ENCODE measurements at regions not wholly inside any gene's neighbourhood (a gene's known extent, or its start where the extent isn't known, plus 50 kb on each side); places are given as distances from the start of the nearest gene placed in this dataset.
"Not testable (repeated sequence)": the region's sequence is repeated elsewhere in the genome, so short reads cannot be mapped to it uniquely, and the experiment has no call there.

- intact Hi-C loops (cut with DNase I), result no loop called here
- DNase-seq (ENCODE audit: low spot score), result no peak
Measured at GRCh38 chr2:6164986-6165747, 473.0 kb downstream of the SOX11 start.

GRCh38 chr2:6167592-6168138 is 475.5 kb downstream of the SOX11 start:
- intact Hi-C loops (cut with DNase I), result no loop called here
- DNase-seq (ENCODE audit: low spot score), result no peak

- DNase-seq (ENCODE audit: low spot score), result no peak
- intact Hi-C loops (cut with DNase I), result no loop called here
Measured at GRCh38 chr2:6168485-6168884, 476.3 kb downstream of the SOX11 start.

- intact Hi-C loops (cut with DNase I), result no loop called here
- DNase-seq (ENCODE audit: low spot score), result no peak
Measured at GRCh38 chr2:6171294-6171693, 479.1 kb downstream of the SOX11 start.

GRCh38 chr2:6177811-6178210 is 485.6 kb downstream of the SOX11 start:
- intact Hi-C loops (cut with DNase I), result no loop called here
- no peak for DNase-seq (ENCODE audit: low spot score)

- intact Hi-C loops (cut with DNase I), result no loop called here
- no peak for DNase-seq (ENCODE audit: low spot score)
Measured at GRCh38 chr2:6181525-6181924, 489.3 kb downstream of the SOX11 start.

GRCh38 chr2:6181926-6182325 is 489.7 kb downstream of the SOX11 start:
- intact Hi-C loops (cut with DNase I), result no loop called here
- no peak for DNase-seq (ENCODE audit: low spot score)

- intact Hi-C loops (cut with DNase I), result no loop called here
- no peak for DNase-seq (ENCODE audit: low spot score)
Measured at GRCh38 chr2:6183226-6183625, 491.0 kb downstream of the SOX11 start.

- no peak for DNase-seq (ENCODE audit: low spot score)
- intact Hi-C loops (cut with DNase I), result no loop called here
Measured at GRCh38 chr2:6184532-6185292, 492.5 kb downstream of the SOX11 start.

DNA sequence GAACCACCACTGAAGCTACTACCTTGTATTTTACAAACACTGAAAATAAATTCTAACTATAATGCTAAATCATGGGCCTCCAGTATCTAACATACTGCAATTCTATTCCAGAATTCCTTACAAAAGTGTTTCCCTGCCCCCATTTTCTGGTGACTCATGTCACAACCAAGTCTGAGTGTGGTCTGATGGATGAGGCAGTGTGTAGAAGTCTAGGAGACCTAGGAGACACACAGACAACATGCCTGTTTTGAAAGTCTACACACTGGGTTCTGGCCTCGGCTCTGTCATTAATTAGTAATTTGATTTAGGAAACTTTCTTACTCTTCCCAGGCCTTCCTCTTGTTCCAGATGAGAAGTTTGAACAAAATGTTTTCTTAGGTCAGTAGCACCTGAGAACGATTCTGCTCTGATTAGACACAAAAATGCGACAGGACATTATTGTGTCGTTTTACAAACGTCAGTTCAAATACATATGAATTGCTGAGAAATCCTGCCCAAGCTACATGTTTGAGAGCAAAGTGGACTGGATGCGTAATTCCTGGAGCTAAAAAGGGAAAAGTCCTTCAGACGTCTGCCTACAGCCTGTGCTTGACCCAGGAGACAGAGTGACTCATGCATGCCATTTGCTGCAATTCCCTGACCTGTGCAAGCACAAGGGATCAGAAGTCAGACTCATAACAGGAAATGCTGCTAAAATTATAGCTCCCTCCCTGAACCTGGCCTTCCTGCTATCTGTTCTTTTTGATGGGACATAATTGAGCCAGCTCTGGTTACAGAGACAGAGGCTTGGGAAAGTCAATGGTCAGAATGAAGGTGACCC is 494.4 kb downstream of the SOX11 start:
- peak; percentile 79 for DNase-seq (ENCODE audit: low spot score)
- intact Hi-C loops (cut with DNase I), result no loop called here

DNA sequence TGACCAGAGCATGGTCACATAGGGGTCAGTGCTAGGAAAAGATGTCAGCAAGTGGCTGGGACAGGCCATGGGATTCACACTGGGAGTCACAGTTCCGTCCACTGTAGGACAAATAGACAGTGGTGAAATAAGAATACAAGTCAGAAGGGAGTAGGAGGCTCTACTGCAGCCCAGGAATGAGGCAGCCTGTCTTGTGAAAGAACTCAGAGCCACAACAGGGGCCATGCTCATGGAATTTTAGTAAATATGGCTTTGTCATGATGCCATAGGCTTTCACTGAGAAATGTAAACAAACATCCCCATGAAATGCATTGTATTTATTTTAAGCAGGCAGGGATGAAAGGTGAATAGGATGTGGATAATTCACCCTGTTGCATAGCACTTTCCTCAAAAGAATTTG is 504.3 kb downstream of the SOX11 start:
- DNase-seq (ENCODE audit: low spot score), result no peak
- intact Hi-C loops (cut with DNase I), result no loop called here

GRCh38 chr2:6198370-6198919 is 506.3 kb downstream of the SOX11 start:
- intact Hi-C loops (cut with DNase I); DNase-seq (ENCODE audit: low spot score): not testable (repeated sequence)

- intact Hi-C loops (cut with DNase I), result no loop called here
Measured at GRCh38 chr2:6202756-6203155, 510.6 kb downstream of the SOX11 start.

DNA sequence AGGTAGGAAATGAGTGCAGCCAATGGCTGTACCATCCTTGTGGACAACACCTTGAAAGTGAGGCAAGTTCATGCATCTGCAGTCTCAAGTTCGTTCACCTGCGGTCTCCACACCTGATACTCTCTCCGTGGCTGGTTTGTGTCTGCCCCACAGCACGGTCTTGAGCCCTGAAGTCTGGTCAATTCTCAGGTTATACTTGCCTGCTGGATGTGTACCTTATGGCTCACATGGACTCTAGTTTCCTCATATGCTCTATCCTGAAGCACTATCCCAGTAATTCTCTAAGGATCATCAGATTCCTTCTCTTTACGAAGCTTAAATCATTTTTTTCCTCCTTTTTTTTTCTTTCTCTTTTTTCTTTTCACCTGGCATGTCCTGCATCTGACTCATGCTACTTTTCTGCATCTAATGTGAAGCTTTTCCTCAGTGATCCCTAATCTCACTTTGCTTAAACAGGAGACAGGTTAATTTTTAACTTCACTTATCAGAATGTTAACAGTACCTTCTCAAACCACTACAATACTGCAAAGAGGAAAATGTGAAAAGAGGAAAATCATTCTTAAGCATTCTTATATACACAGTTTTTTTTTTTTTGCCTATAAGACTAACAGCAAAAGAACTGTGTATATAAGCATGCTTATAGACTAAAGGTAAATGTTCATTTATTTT is 511.2 kb downstream of the SOX11 start:
- intact Hi-C loops (cut with DNase I), result no loop called here
- DNase-seq (ENCODE audit: low spot score), result no peak

More at GRCh38 chr2:6202756-6203155, 510.6 kb downstream of the SOX11 start:
- no peak for DNase-seq (ENCODE audit: low spot score)

DNA sequence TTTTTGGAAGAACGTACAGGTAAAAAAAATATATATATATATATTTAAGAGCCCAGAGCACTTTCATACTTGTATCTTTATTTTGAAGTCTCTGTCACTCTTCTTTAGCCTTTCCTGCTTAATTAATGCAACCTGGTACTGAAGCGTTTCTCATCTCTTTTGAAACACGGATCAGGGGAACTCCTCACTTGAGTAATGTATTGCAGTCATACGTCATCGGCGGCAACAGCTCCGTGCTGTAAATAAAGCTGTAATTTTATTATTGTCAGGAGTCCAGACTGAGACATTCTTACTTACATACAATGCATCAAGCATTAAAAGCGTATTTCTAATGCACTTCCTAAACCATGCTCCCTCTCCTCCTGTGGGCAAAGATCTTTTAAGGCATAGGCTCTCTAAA is 514.7 kb downstream of the SOX11 start:
- intact Hi-C loops (cut with DNase I), result no loop called here
- DNase-seq (ENCODE audit: low spot score), result no peak

GRCh38 chr2:6211236-6211635 is 519.1 kb downstream of the SOX11 start:
- no peak for DNase-seq (ENCODE audit: low spot score)
- intact Hi-C loops (cut with DNase I), result no loop called here

- intact Hi-C loops (cut with DNase I), result no loop called here
- no peak for DNase-seq (ENCODE audit: low spot score)
Measured at GRCh38 chr2:6212491-6212890, 520.3 kb downstream of the SOX11 start.

DNA sequence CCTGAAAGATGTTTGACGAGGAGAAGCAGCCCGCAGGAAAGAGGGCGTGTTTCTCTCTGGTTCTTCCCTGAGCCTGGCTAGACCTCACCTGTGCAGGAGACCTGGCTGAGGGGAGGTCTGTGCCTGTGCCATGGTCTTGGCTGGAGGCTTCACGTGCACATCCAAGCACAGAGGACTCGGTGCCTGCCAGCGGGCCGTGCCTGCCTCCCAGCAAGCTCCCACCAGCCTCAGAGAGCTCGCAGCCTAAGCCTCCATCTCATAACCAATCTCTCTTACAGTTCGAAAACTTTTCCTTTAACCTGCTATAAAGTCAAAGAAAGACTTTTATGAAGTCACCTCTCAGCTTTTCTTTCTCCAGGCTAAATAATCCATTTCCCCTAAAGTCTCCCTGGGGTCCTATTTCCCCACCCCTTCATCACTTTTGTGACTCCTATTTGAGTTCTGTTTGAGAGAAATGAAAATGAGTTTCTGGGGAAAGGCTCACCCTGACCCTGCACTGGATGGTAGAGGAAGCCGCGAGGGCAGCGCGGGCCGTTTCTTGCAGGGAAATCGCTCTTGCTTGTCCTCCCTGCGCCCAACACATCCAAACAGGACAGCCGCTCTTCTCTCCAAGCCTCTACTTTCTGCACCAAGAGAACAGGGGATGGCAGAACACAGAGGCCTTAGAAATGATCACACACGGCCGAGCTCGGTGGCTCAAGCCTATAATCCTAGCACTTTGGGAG is 521.0 kb downstream of the SOX11 start:
- intact Hi-C loops (cut with DNase I), result no loop called here
- no peak for DNase-seq (ENCODE audit: low spot score)

- intact Hi-C loops (cut with DNase I), result no loop called here
- DNase-seq (ENCODE audit: low spot score), result no peak
Measured at GRCh38 chr2:6214471-6214870, 522.3 kb downstream of the SOX11 start.
